SK-N-SH (cell line): ENCODE measurements at regions not wholly inside any gene's neighbourhood (a gene's known extent, or its start where the extent isn't known, plus 50 kb on each side); places are given as distances from the start of the nearest gene placed in this dataset.

Source experiments
- CTCF ChIA-PET: fragments of 300-600, 350-600 bp; formaldehyde crosslinking; extraction: SDS; loops from one replicate; lab custom pipeline; 2021; lab: Yijun Ruan, JAX
- POLR2A ChIA-PET: fragments of 350-600 bp; sonication (Branson Sonifier 250); formaldehyde crosslinking; extraction: SDS; loops from one replicate; lab custom pipeline; 2020; ENCODE audit warnings: antibody characterized with exemption, inconsistent platforms; lab: Yijun Ruan, JAX
- DNase-seq: peaks from one replicate; pipeline ENCODE4 v3.0.0; 2012
- H2AFZ ChIP-seq: fragments of 200-600 bp; sonication (generic); 2 replicates; pipeline ENCODE4 v1.8.1; 2016; ENCODE audit warnings: antibody characterized with exemption, mild to moderate bottlenecking, low read depth
- H3F3A ChIP-seq: fragments of 200-600 bp; sonication (generic); replicated peaks from 2 replicates; pipeline ENCODE3; 2016; ENCODE audit warnings: antibody characterized with exemption, mild to moderate bottlenecking; ENCODE audit not compliant: insufficient read depth
- H3K27ac ChIP-seq, 2 experiments: fragments of 200-500 bp in 1 of 2; fragments of 200-600 bp in 1 of 2; sonication (Bioruptor generic) in 1 of 2; sonication (generic), shearing (Covaris generic) in 1 of 2; 2 replicates each; pipeline versions ENCODE4 v1.5.1 to v1.6.1; 2014 to 2016; ENCODE audit warnings: low read depth in 2 of 2, inconsistent platforms in 1 of 2, low read length in 1 of 2, mild to moderate bottlenecking in 1 of 2, mixed read lengths in 1 of 2
- H3K27me3 ChIP-seq: fragments of 200-600 bp; sonication (generic), shearing (Covaris generic); 2 replicates; pipeline ENCODE4 v1.6.1; 2016; ENCODE audit warnings: mixed run types; ENCODE audit not compliant: insufficient read depth
- H3K36me3 ChIP-seq, 2 experiments: fragments of 200-500 bp in 1 of 2; fragments of 200-600 bp in 1 of 2; sonication (Bioruptor generic) in 1 of 2; sonication (generic) in 1 of 2; replicated peaks in 1 of 2; 2 replicates each; pipeline versions ENCODE3 to v1.5.1; 2014 to 2016; ENCODE audit warnings: low read length in 1 of 2, mild to moderate bottlenecking in 1 of 2; ENCODE audit not compliant: insufficient read depth in 2 of 2, control insufficient read depth in 1 of 2
- H3K4me1 ChIP-seq, 2 experiments: fragments of 200-500 bp in 1 of 2; fragments of 200-600 bp in 1 of 2; sonication (Bioruptor generic) in 1 of 2; sonication (generic), shearing (Covaris generic) in 1 of 2; 2 replicates each; pipeline versions ENCODE4 v1.5.1 to v1.6.1; 2014 to 2016; ENCODE audit warnings: low read depth in 1 of 2, low read length in 1 of 2, mixed run types in 1 of 2; ENCODE audit not compliant: insufficient read depth in 2 of 2, control insufficient read depth in 1 of 2
- H3K4me2 ChIP-seq: fragments of 200-600 bp; sonication (generic), shearing (Covaris generic); 2 replicates; pipeline ENCODE4 v1.6.1; 2017; ENCODE audit warnings: mixed run types
- H3K4me3 ChIP-seq, 2 experiments: fragments of 200-500 bp in 1 of 2; fragments of 200-600 bp in 1 of 2; sonication (Bioruptor generic) in 1 of 2; sonication (generic), shearing (Covaris generic) in 1 of 2; 2 replicates each; pipeline versions ENCODE4 v1.5.1 to v1.8.1; 2014 to 2016; ENCODE audit warnings: low read depth in 2 of 2, inconsistent platforms in 1 of 2, low read length in 1 of 2, mild to moderate bottlenecking in 1 of 2, mixed read lengths in 1 of 2, moderate library complexity in 1 of 2
- H3K79me2 ChIP-seq: fragments of 200-600 bp; sonication (generic); 2 replicates; pipeline ENCODE4 v1.8.1; 2017; ENCODE audit warnings: mild to moderate bottlenecking; ENCODE audit not compliant: insufficient read depth
- H3K9ac ChIP-seq: fragments of 200-600 bp; sonication (generic); 2 replicates; pipeline ENCODE4 v1.6.1; 2017; ENCODE audit warnings: mixed run types
- H3K9me2 ChIP-seq: fragments of 200-600 bp; sonication (generic); 2 replicates; pipeline ENCODE4 v1.6.1; 2017; ENCODE audit warnings: mixed run types
- H3K9me3 ChIP-seq: fragments of 200-600 bp; sonication (generic); 2 replicates; pipeline ENCODE4 v1.6.1; 2017; ENCODE audit warnings: mixed run types, mild to moderate bottlenecking, moderate library complexity
- H4K20me1 ChIP-seq: fragments of 200-600 bp; sonication (generic); 2 replicates; pipeline ENCODE4 v1.6.1; 2017; ENCODE audit warnings: mild to moderate bottlenecking, mixed run types; ENCODE audit not compliant: insufficient read depth
- CHD2 ChIP-seq: fragments of 150-350 bp; IDR thresholded peaks from 2 replicates; pipeline ENCODE4 v1.6.1; 2018; ENCODE audit warnings: low read length; ENCODE audit not compliant: partially characterized antibody
- ELF1 ChIP-seq: IDR thresholded peaks from 2 replicates; pipeline ENCODE4 v1.4.0; 2012
- EP300 ChIP-seq, 2 experiments: IDR thresholded peaks; 2 replicates each; pipeline versions ENCODE4 v1.4.0 to v1.6.1; 2012; ENCODE audit warnings: borderline replicate concordance in 1 of 2, low read depth in 1 of 2, low read length in 1 of 2
- EZH2phosphoT487 ChIP-seq: fragments of 200-600 bp; sonication (generic); IDR thresholded peaks from 2 replicates; pipeline ENCODE4 v1.6.1; 2017; ENCODE audit warnings: low read depth, mixed run types, mild to moderate bottlenecking, antibody characterized with exemption, moderate library complexity, borderline replicate concordance
- FOSL2 ChIP-seq: IDR thresholded peaks from 2 replicates; pipeline ENCODE4 v1.4.0; 2012; ENCODE audit warnings: low read depth, mild to moderate bottlenecking, moderate library complexity, borderline replicate concordance
- FOXJ3 ChIP-seq: sonication (generic); formaldehyde crosslinking; IDR thresholded peaks from 2 replicates; pipeline ENCODE4 v1.5.1; 2020; ENCODE audit warnings: mild to moderate bottlenecking, missing genetic modification reagents
- GABPA ChIP-seq: IDR thresholded peaks from 2 replicates; pipeline ENCODE4 v1.4.0; 2012; ENCODE audit warnings: low read depth, mild to moderate bottlenecking
- JUND ChIP-seq: IDR thresholded peaks from 2 replicates; pipeline ENCODE4 v1.4.0; 2012
- MAX ChIP-seq: IDR thresholded peaks from 2 replicates; pipeline ENCODE4 v1.4.0; 2012; ENCODE audit warnings: low read depth
- MEF2A ChIP-seq: IDR thresholded peaks from 2 replicates; pipeline ENCODE4 v1.4.0; 2012; ENCODE audit warnings: low read depth, borderline replicate concordance
- MXI1 ChIP-seq: IDR thresholded peaks from 2 replicates; pipeline ENCODE4 v1.6.1; 2012; ENCODE audit warnings: mild to moderate bottlenecking, low read depth, low read length, improper control_type of control experiment
- NRF1 ChIP-seq: IDR thresholded peaks from 2 replicates; pipeline ENCODE4 v1.6.1; 2012; ENCODE audit warnings: low read depth, mild to moderate bottlenecking, low read length
- RAD21 ChIP-seq: IDR thresholded peaks from 2 replicates; pipeline ENCODE4 v1.6.1; 2012; ENCODE audit warnings: mild to moderate bottlenecking, low read length
- RCOR1 ChIP-seq: fragments of 150-350 bp; IDR thresholded peaks from 2 replicates; pipeline ENCODE4 v1.6.1; 2017; ENCODE audit warnings: antibody characterized with exemption, low read length
- REST ChIP-seq: IDR thresholded peaks from 2 replicates; pipeline ENCODE4 v1.6.1; 2012; ENCODE audit warnings: mild to moderate bottlenecking, low read depth, low read length, moderate library complexity
- SIN3A ChIP-seq: IDR thresholded peaks from 2 replicates; pipeline ENCODE4 v1.6.1; 2012; ENCODE audit warnings: low read depth, mild to moderate bottlenecking, low read length, moderate library complexity, borderline replicate concordance
- USF1 ChIP-seq: IDR thresholded peaks from 2 replicates; pipeline ENCODE4 v1.4.0; 2012; ENCODE audit warnings: low read depth, borderline replicate concordance
- USF2 ChIP-seq: fragments of 150-350 bp; IDR thresholded peaks from 2 replicates; pipeline ENCODE4 v1.6.1; 2017; ENCODE audit warnings: antibody characterized with exemption, low read length, low read depth, borderline replicate concordance
- WGBS: methylation state at CpG from one replicate; pipeline ENCODE4 v1.1.6; 2017; ENCODE audit warnings: low lambda C conversion rate; 5-methylcytosine and 5-hydroxymethylcytosine counted together

GRCh38 chr6:48883116-48883515 lies 579.9 kb downstream of the MMUT start:
- ChIA-PET CTCF (no interaction called here), POLR2A (no interaction called here)
- Histone ChIP-seq H3K9me2 (no peaks in the 10 kb centered on the region), H3K4me2 (no peak overlapping the region), H3K4me3 (no peak overlapping the region), H3K36me3 (no peaks in the 10 kb centered on the region), H3K79me2 (no peaks in the 10 kb centered on the region), H3K27ac (no peak overlapping the region), H3K4me1 (no peaks in the 10 kb centered on the region), H2AFZ (peak overlapping the region; percentile 49; the same call in 1 of the 2 replicates), H3K9me3 (no peaks in the 10 kb centered on the region), H3F3A (no peaks in the 10 kb centered on the region), H3K9ac (no peak overlapping the region), H4K20me1 (no peaks in the 10 kb centered on the region), H3K27me3 (no peaks in the 10 kb centered on the region; the same call in 1 of the 2 replicates)
- DNase-seq: no peak
- TF ChIP-seq RAD21: no peak
- TF ChIP-seq ELF1: no peak
- no peak for TF ChIP-seq GABPA
- no peak for TF ChIP-seq RCOR1
- TF ChIP-seq MEF2A: no peak
- no peak for TF ChIP-seq SIN3A
- TF ChIP-seq CHD2: no peak
- TF ChIP-seq MAX: no peak
- no peak for TF ChIP-seq MXI1
- TF ChIP-seq USF2: no peak
- TF ChIP-seq JUND: no peak
- TF ChIP-seq FOXJ3: no peak

- no peaks in the 10 kb centered on the region for H3F3A ChIP-seq
- H3K9me2 ChIP-seq: no peaks in the 10 kb centered on the region
- no peak overlapping the region for H3K4me3 ChIP-seq
- no peak overlapping the region for H3K27ac ChIP-seq
- H3K4me1 ChIP-seq: no peaks in the 10 kb centered on the region
- ChIA-PET POLR2A (no interaction called here), CTCF (no interaction called here)
- H3K4me2 ChIP-seq: no peak overlapping the region
- DNase-seq: no peak
- no peaks in the 10 kb centered on the region for H4K20me1 ChIP-seq
- no peaks in the 10 kb centered on the region for H3K36me3 ChIP-seq
- H3K9me3 ChIP-seq: no peaks in the 10 kb centered on the region
- 0% methylated on average over 1 of the region's 1 CpG for WGBS
- TF ChIP-seq USF1: no peak
- TF ChIP-seq RCOR1: no peak
- no peak for TF ChIP-seq FOXJ3
- no peak for TF ChIP-seq USF2
- no peak for TF ChIP-seq EZH2phosphoT487
- TF ChIP-seq FOSL2: no peak
- TF ChIP-seq EP300 (IDR thresholded peaks at IDR 0.05; ENCODE audit: borderline replicate concordance in 1 of 2, low read depth in 1 of 2, low read length in 1 of 2): no peak
- no peak for TF ChIP-seq ELF1
- no peak for TF ChIP-seq NRF1
- no peak for TF ChIP-seq GABPA
- TF ChIP-seq MEF2A: no peak
- TF ChIP-seq REST: no peak
- H3K9ac ChIP-seq: no peak overlapping the region
- H3K27me3 ChIP-seq: no peaks in the 10 kb centered on the region; the same call in 1 of the 2 replicates
- no peaks in the 10 kb centered on the region for H3K79me2 ChIP-seq
- no peak overlapping the region for H2AFZ ChIP-seq
Measured at GRCh38 chr6:48881551-48881950, 581.5 kb downstream of the MMUT start.
